GF-D8 (cell line): ENCODE measurements at regions not wholly inside any gene's neighbourhood (a gene's known extent, or its start where the extent isn't known, plus 50 kb on each side); places are given as distances from the start of the nearest gene placed in this dataset.
A peak's percentile ranks its signal among the peaks of the same experiment; 100 is the strongest.

Experiments
- DNase-seq: peaks from one replicate; lab custom pipeline; 2025; lab: John Stamatoyannopoulos, UW

DNA sequence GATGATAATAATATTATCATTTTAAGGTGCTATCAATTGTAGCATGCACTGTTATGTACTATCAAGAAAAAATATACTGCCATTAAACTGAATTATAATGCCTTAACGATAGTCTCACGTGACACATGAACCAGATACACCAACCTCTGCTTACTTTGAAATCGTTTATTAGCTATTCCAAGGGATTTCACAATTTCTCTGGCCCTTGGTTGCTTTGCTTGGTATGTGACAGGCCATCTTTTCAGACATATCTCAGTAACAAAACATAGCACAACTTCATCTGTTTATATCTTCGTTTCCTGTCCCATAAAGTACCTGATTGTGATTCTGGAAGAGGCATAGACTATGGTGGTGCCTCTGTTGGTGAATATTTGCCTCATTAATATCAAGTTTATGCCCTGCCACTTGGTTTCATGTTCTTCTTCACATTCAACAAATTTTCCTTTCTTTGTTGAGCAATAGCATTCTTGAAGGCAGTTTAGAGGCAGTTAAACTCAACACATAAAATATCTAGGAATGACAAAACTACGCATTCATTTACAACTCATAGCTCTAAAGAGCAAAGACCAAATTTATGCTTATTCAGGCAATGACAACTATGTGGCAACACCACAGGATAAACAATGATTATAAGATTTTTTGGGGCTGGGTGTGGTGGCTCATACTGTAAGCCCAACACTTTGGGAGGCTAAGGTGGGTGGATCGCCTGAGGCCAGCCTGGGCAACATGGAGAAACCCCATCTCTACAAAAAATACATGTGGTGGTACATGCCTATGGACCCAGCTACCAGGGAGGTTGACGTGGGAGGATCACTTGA, 84.3 kb downstream of the MCFD2 start:
- no peak for DNase-seq

- DNase-seq, result no peak
These were observed 86.2 kb downstream of the MCFD2 start for GRCh38 chr2:46829231-46829995.

- no peak for DNase-seq
These were observed 86.9 kb downstream of the MCFD2 start for GRCh38 chr2:46828491-46829230.

DNA sequence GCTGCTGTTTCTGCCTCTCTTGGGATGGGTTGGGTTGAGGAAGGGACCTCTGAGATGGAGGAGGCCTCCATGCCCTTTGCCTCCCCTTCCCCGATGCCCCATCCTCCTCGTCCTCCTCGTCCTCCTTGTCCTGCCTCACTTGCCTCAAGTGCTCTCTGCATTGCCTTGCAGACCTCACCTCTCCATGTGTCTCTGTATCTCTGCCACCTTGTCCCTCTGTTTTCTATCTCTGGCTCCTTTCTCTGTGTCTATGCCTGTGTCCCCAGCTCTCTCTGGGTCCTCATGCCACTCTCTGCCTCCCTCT, 87.5 kb downstream of the MCFD2 start:
- no peak for DNase-seq

GRCh38 chr2:46827274-46828134, 88.1 kb downstream of the MCFD2 start:
- no peak for DNase-seq

- DNase-seq, result no peak
These were observed 88.9 kb downstream of the MCFD2 start for GRCh38 chr2:46826569-46827245.

DNA sequence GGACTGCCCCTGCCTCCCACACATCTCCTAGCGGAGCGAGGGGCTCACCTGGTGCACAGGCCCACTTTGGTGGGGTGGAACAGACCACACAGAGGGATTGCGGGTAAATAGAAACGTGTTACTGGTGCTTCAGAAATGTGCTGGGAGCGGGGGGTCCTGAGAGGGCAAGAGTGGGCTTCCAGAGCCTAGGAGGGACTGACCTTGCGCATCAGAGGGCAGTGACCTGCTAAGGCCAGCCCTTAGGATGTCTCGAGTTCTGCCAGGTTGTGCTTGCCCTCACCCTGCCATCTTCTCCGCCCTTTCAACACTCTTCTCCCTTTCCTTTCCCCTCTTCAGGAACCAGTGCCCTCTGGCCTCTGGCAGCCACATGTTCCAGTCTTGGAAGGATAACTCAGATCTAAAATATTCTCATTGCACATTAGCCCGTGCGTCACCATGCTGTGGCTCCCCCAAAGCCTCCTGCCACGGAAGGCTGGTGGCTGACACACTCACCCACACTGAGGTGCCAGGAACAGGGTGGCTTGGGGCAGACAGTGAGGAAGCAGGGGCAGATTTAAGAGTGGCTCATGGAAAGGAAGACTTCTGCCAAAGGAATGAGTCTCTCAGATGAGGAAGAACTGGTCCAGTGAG, 89.6 kb downstream of the MCFD2 start:
- no peak for DNase-seq

DNA sequence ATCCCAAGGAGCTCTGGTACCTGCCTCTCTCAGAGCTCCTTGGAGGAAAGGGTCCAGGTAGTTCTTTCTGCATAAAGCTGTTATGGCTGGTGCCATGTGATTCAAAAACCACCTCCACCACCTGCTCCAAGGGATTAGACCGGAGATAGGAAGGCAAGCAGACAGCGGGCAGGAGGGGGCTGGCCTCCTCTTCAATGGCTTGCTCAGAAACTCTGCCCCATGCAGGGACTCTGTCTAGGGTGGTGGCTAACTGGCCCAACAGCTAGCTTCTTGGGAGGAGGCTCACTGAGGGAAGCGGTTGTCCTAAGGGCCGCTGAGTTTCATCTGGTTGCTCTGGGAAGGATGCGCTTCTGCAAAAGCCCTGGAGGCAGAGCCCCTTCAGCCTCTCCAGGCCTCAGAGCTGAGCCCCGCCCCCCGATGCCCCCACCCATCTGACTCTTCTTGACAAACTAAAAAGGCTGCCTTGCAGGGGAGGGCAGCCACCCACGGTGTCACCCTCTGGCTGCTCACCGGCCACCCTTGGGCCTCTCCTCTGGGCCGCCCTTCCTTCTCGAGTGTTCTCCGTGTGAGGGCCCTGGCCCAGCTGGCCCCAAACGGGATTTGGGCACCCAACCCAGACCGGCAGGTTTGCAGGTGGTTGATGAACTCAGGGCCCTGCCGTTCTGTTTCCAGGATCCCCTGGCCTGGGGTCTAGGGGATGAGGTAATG, 90.2 kb downstream of the MCFD2 start:
- DNase-seq, result no peak

DNA sequence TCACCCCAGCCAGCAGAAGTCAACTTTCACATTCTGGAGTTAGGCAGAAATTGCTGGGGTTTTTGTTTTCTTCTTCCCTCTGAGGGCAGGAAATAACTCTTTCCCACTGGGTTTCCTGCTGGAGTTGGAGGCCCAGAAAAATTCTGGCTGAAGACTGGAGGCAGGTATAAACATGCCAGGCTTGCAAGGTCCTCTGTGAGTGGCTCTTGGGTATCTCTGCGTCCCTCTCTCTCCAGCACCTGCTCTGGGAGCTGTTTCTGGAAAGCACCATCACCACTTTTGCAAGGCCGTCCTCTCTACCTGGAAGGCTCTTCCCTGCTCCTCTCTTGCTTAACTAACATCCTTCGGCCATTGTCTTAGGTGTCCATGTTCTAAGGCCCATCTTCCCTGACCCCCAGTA, 91.0 kb downstream of the MCFD2 start:
- DNase-seq, result no peak

GRCh38 chr2:46821600-46821999, 94.0 kb downstream of the MCFD2 start:
- no peak for DNase-seq

DNA sequence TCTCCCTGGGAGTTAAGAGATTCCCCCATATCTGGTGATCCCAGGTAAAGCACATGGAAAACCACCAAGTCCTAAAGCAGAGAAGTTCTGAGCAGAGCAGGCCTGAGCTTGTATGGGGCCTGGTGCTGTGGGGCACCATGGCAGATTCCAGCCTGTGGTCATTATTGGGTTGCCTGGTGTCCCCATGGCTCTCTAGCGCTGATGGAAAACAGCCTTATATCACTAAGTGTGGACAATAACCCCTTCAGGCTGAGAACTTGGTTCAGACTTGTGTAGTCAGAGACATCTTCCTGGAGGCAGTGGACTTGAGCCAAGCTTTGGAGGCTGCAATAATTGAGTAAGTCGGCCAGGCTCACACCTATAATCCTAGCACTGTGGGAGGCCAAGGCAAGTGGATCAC, 96.8 kb downstream of the MCFD2 start:
- no peak for DNase-seq

- no peak for DNase-seq
These were observed 97.4 kb downstream of the MCFD2 start for GRCh38 chr2:46818141-46818621.

DNA sequence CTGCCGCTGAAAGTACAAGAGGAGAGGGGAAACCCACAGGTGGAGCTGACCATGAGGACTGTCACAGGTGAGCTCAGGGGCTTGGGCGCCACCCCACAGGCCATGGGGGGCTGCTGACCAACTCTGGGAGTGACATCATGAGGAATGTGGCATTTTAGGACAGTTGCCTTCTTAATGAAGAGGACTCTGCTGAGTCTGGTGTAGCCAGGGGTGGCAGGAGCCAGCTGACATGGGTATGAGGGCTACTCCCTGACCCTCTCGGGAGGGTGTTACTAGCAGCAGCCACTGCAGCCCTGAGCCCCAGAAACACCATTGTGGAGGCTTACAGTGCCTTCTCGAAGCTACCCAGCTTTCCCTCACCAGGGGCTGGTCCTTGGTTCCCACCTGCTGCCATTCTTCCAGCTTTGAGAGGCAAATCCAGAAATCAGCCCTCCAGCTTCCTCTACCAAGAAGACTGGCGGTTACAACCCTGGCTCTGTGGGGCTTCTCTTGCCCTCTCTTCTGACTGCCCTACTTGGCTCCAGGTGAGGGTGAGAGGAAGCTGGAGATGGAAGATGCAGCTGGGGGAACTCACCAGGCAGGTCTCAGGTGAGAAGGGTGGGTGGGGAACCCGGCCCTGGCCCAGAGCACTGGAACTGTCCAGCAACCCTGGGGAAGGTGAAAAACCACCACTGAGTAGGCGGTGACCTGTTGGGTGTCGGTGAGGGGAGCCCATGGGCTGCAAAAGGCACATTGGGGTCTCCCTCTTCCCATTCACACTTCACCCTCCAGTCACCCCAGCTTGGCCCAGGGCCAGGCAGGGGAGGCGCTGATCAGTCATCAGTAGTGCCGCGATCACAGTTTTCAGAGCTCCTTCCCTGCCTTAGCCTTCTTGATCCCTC, 98.5 kb downstream of the MCFD2 start:
- DNase-seq, result no peak

GRCh38 chr2:46816151-46816845, 99.3 kb downstream of the MCFD2 start:
- DNase-seq, result no peak

- no peak for DNase-seq
These were observed 100.3 kb downstream of the MCFD2 start for GRCh38 chr2:46815121-46815802.

GRCh38 chr2:46814160-46814961, 101.2 kb downstream of the MCFD2 start:
- peak; percentile 10 for DNase-seq

- no peak for DNase-seq
These were observed 101.9 kb downstream of the MCFD2 start for GRCh38 chr2:46813680-46814079.
